ENCODE measurements at regions not wholly inside any gene's neighbourhood (a gene's known extent, or its start where the extent isn't known, plus 50 kb on each side); places are given as distances from the start of the nearest gene placed in this dataset.
"Not testable (repeated sequence)": the region's sequence is repeated elsewhere in the genome, so short reads cannot be mapped to it uniquely, and the experiment has no call there.

GRCh38 chr3:152650177-152650576 lies 184.8 kb upstream of the P2RY1 start:
- Mint-ChIP-seq H3K27me3 (ENCODE audit: insufficient read depth) (peaks cover 14% of the 10 kb centered on the region), H3K9me3 (no peaks in the 10 kb centered on the region), H3K27ac (no peak overlapping the region), H3K36me3 (ENCODE audit: low read depth) (no peaks in the 10 kb centered on the region), H3K4me1 (peaks cover 35% of the 10 kb centered on the region), H3K4me3 (no peak overlapping the region)
- H3K27ac ChIP-seq (ENCODE audit: low read depth, low read length) = no peak overlapping the region
- H3K9me3 ChIP-seq (ENCODE audit: control insufficient read depth, low read length) = no peaks in the 10 kb centered on the region
- no peak overlapping the region for H3K9ac ChIP-seq (ENCODE audit: extremely low read depth, low read length, poor library complexity, severe bottlenecking)
- H3K27me3 ChIP-seq (ENCODE audit: control insufficient read depth, insufficient read depth, low read length, poor library complexity, severe bottlenecking) = no peaks in the 10 kb centered on the region
- no peak overlapping the region for H3K4me3 ChIP-seq (ENCODE audit: low read length)
- no peaks in the 10 kb centered on the region for H3K36me3 ChIP-seq (ENCODE audit: control insufficient read depth, insufficient read depth, low read length)
- H3K4me1 ChIP-seq (ENCODE audit: control insufficient read depth, insufficient read depth, low read length) = peaks cover 3% of the 10 kb centered on the region
- 67 to 86% methylated on average over 1 to 4 of the region's 4 CpGs for WGBS, 2 experiments (ENCODE audit: insufficient coverage in 1 of 2, insufficient read length in 1 of 2)
- no peak for DNase-seq
- no peak for TF ChIP-seq CTCF (conservative IDR thresholded peaks at IDR 0.05)

- not testable (repeated sequence) for H3K4me1 ChIP-seq (ENCODE audit: control insufficient read depth, insufficient read depth, low read length); H3K9me3 Mint-ChIP-seq; H3K36me3 ChIP-seq (ENCODE audit: control insufficient read depth, insufficient read depth, low read length); H3K36me3 Mint-ChIP-seq (ENCODE audit: low read depth); H3K9me3 ChIP-seq (ENCODE audit: control insufficient read depth, low read length); H3K27ac ChIP-seq (ENCODE audit: low read depth, low read length); H3K27me3 ChIP-seq (ENCODE audit: control insufficient read depth, insufficient read depth, low read length, poor library complexity, severe bottlenecking); H3K9ac ChIP-seq (ENCODE audit: extremely low read depth, low read length, poor library complexity, severe bottlenecking); H3K4me3 ChIP-seq (ENCODE audit: low read length); H3K4me3 Mint-ChIP-seq; DNase-seq; H3K27ac Mint-ChIP-seq
- peaks cover 35% of the 10 kb centered on the region for H3K4me1 Mint-ChIP-seq
- WGBS, 2 experiments (ENCODE audit: insufficient coverage in 1 of 2, insufficient read length in 1 of 2) = 80 to 92% methylated on average over 3 to 4 of the region's 4 CpGs
- peaks cover 11% of the 10 kb centered on the region for H3K27me3 Mint-ChIP-seq (ENCODE audit: insufficient read depth)
Observed at GRCh38 chr3:152650923-152651322, 184.0 kb upstream of the P2RY1 start.

- peaks cover 39% of the 10 kb centered on the region for H3K4me1 Mint-ChIP-seq
- peaks cover 7% of the 10 kb centered on the region for H3K9me3 Mint-ChIP-seq
- no peak for DNase-seq
- peak overlapping the region; percentile 94 for H3K27ac ChIP-seq (ENCODE audit: low read depth, low read length)
- peaks cover 10% of the 10 kb centered on the region for H3K9me3 ChIP-seq (ENCODE audit: control insufficient read depth, low read length)
- H3K27me3 ChIP-seq (ENCODE audit: control insufficient read depth, insufficient read depth, low read length, poor library complexity, severe bottlenecking) = no peaks in the 10 kb centered on the region
- no peak overlapping the region for H3K4me3 Mint-ChIP-seq
- no peak for TF ChIP-seq CTCF (conservative IDR thresholded peaks at IDR 0.05)
- H3K4me1 ChIP-seq (ENCODE audit: control insufficient read depth, insufficient read depth, low read length) = peaks cover 11% of the 10 kb centered on the region
- H3K4me3 ChIP-seq (ENCODE audit: low read length) = no peak overlapping the region
- peaks cover 4% of the 10 kb centered on the region for H3K27me3 Mint-ChIP-seq (ENCODE audit: insufficient read depth)
- H3K27ac Mint-ChIP-seq = peak overlapping the region; percentile 85
- WGBS, 2 experiments (ENCODE audit: insufficient coverage in 1 of 2, insufficient read length in 1 of 2) = 45 to 54% methylated on average over 8 of the region's 10 CpGs
- H3K36me3 Mint-ChIP-seq (ENCODE audit: low read depth) = peaks cover 2% of the 10 kb centered on the region
- H3K9ac ChIP-seq (ENCODE audit: extremely low read depth, low read length, poor library complexity, severe bottlenecking) = no peak overlapping the region
- no peaks in the 10 kb centered on the region for H3K36me3 ChIP-seq (ENCODE audit: control insufficient read depth, insufficient read depth, low read length)
Observed at GRCh38 chr3:152656214-152656971, 178.5 kb upstream of the P2RY1 start.

- Mint-ChIP-seq H3K4me3 (no peak overlapping the region), H3K27ac (no peak overlapping the region)
- no peak overlapping the region for H3K4me3 ChIP-seq (ENCODE audit: low read length)
Observed at GRCh38 chr3:152656972-152657355, 178.0 kb upstream of the P2RY1 start.

More at GRCh38 chr3:152656972-152657355, 178.0 kb upstream of the P2RY1 start:
- Mint-ChIP-seq H3K27me3 (ENCODE audit: insufficient read depth) (peaks cover 4% of the 10 kb centered on the region), H3K9me3 (peaks cover 10% of the 10 kb centered on the region), H3K4me1 (peaks cover 35% of the 10 kb centered on the region), H3K36me3 (ENCODE audit: low read depth) (peaks cover 3% of the 10 kb centered on the region)
- no peak for TF ChIP-seq CTCF (conservative IDR thresholded peaks at IDR 0.05)
- Histone ChIP-seq H3K9me3 (ENCODE audit: control insufficient read depth, low read length) (peaks cover 14% of the 10 kb centered on the region), H3K4me1 (ENCODE audit: control insufficient read depth, insufficient read depth, low read length) (peaks cover 11% of the 10 kb centered on the region), H3K27me3 (ENCODE audit: control insufficient read depth, insufficient read depth, low read length, poor library complexity, severe bottlenecking) (no peaks in the 10 kb centered on the region), H3K36me3 (ENCODE audit: control insufficient read depth, insufficient read depth, low read length) (no peaks in the 10 kb centered on the region), H3K9ac (ENCODE audit: extremely low read depth, low read length, poor library complexity, severe bottlenecking) (no peak overlapping the region), H3K27ac (ENCODE audit: low read depth, low read length) (peak overlapping the region; percentile 94)
- no peak for DNase-seq

Data from endodermal cell (in vitro differentiated cells).